ENCODE measurements at regions not wholly inside any gene's neighbourhood (a gene's known extent, or its start where the extent isn't known, plus 50 kb on each side); places are given as distances from the start of the nearest gene placed in this dataset.

DNA sequence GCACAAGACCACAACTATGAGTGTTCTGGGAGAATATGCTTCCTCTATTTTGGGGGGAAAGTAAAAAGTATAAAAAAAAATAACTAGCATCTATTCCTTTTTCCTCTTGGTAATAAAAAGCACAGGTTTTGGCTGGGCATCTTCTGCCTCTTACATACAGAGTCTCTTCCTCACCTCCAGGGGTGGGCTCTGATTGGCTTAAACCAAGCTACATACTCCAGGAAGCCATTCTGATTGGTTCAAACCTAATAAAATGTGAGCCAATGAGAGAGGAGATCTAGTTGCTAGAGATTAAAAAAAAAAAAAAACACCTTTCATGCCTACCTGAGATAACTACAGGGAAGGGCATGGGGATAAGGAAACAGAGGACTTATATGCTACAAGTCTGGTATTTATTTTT, 365.9 kb upstream of the ERCC4 start:
- DNase-seq: no peak

DNA sequence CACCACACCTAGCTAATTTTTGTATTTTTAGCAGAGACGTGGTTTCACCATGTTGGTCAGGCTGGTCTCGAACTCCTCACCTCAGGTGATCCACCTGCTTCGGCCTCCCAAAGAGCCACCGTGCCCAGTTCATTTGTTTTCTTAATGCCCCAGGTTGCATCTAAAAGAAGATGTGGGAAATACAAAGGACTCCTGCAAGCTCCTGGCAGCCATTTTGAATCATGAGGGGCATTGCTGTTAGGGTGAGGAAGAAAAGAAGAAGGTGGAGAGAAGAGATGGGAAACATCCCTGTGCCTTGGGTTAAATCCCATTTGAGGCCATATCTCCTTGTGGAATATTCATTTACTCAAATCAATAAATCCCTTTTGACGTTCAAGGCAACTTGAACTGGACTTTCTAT, 365.3 kb upstream of the ERCC4 start:
- DNase-seq: no peak

DNA sequence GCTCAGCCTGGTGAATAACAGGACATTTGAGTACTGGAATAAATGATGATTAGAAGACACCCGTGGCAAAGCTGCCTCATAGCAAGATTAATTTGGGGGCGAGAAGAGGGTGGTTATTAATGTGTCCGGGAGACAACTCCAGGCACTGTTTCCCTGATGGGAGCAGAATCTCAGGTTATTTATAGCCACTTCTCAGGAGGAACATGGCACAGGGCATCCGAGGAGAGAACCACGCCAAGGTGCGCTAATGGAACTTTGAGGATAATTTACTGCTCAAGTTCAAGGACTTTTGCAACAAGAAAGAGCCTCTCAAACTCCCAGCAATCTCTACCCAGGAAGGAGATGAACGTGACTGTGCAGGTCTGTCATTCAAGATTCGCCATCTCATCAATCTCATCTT, 362.5 kb upstream of the ERCC4 start:
- no peak for DNase-seq

DNA sequence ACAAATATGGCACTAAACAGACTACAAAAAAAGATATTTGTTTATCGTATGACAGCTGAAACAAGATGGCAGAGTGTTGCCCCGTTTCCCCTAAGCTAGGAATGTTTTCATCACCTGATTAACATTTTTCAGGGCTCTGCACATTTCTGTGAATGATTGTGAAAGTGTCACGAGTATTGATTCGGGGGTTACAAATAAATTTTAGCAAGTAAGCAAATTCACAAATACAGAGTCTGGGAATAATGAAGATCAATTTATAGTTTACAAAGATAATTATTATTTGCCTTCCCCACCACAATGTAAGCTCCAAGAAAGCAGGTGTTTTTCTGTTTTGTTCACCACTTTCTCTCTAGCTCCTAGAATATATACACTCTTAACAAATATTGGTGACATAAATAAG, 361.2 kb upstream of the ERCC4 start:
- DNase-seq: no peak

DNA sequence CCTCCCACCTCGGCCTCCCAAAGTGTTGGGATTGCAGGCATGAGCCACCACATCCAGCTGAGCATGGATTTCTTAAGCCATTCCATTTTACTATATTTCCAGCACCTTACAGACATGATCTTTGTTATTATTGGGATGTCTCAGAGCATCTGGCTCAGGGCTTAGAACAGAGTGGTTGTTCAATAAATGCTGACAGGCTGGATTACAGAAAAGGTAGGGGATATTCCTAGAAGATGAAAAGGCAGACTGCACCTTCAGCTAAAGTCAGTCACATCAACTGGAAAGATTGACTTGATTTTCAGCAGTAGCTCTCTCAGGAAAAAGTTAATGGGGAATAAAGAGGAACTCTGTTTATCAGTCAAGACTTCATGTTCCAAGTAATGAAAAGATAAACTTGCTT, 360.3 kb upstream of the ERCC4 start:
- DNase-seq: no peak

DNA sequence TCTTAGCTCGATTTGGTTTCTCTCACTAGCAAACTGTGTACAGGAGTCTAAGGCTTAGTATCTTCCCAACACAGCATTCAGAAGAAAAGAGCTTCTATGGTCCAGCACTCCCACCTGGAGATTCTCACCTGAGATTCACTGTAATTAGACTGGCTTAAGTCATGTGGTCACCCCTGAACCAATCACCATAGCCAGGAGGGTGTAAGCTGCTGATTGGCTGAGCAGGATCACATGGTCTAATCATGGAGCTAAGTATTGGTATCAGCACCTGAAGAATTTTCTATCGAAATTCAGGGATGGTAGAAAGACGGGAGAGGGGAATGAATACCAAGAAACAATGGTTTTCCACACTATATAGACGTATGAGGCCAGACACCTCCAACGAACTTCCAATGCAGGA, 359.8 kb upstream of the ERCC4 start:
- no peak for DNase-seq

DNA sequence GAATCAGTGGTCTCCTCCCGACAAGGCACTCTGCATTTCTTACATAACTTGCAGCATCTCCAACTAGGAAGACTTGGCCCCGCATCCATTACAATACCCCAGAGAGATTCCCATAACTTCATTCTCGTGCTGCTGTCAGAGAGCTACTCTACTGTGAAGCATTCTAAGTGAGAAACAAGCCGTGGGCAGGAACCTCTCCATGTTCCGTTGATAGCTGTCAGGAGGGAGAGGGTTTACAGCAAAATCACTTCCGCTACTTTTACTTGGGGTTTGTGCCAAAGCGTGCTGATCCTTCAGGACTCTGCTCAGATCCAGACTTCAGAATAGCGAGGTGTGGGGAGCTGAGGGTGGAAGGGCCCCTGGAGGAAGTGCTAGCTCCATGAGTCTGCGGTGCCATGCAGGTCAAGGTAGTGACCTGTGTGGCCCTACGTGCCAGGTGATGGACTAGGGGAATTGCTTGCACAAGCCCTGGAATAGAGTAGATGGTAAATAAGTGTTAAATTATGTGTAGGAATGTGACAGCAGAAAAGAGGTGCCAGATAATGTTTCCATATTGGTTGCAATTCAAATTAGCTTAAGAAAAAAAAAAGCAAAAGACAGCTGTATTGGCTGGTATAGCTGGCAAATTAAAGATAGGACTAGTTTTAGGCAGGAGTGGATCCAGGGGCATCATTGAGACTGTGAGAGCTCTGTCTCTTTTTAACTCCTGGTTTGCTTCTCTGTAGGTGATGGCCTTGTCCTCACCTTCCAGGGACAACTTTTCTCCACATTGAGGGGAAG, 358.5 kb upstream of the ERCC4 start:
- no peak for DNase-seq

DNA sequence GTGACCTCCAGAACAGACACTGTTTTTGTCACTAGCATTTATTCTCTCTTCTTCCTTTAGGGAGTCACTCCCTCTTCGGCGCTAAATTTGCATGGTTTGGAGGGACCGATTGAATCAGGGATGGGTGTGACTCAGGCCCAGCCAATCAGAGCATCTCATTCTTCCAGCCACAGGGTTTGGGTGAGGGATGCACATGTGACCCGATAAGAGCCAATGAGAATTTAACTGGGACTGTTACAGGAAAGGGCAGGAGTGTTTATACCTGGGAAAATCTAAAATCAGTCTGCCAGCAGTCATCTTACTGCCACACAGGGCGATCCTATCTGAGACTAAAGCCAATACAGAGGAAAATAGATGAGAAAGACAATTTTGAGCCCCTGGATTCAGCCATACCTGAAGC, 351.2 kb upstream of the ERCC4 start:
- DNase-seq: no peak

DNA sequence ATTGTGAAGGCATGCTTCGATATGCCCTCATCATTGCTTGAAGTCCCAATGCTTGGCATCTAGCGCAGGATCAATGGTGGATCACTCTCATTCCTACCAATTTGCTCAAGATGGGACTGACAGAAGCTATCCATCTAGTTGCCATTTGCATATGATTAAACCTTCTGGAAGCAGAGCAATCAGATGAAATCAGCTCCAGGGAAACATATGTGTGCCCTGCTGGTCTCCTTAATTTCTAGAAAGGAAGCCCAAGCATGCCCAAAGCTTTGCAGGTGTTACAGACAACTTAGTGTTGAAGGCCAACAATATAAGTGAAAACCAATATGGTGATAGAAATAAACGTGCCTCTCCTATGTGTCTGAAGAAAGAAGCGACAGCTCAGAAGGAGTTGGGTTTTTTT, 350.0 kb upstream of the ERCC4 start:
- no peak for DNase-seq

DNA sequence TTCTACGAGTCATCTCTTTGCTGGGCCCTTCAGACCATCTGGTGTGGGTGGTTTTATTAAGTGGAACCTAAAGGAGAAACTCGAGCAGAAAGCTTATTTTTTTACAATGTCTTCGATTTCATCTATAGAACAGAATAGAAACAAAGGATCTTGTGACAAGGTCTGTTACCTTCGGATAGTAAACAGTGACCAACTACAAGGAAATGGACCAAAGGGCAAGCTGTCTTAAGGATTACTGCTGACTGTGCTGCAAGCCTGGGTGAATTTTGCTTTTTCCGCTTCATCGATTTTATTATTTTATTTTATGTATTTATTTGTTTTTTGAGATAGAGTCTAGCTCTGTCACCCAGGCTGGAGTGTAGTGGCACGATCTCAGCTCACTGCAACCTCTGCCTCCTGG, 348.9 kb upstream of the ERCC4 start:
- DNase-seq: no peak

DNA sequence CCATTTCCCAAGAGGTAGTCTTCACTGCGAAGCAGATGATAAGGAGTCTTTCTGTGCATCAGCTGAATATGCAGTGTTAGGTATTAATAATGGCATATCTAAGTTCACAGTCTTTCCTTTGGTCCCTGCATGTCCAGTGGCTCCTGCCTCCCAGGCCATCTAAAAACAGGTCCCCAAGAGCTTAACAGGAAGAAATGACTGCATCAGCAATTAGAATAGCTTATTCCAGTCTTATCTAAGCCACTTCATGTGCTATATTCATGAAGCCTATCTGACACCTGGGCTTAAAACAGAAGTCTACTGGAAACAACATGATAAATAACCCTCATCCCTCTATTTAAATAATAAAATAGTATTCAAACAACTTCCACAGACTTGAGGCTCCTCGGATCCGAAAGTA, 346.1 kb upstream of the ERCC4 start:
- DNase-seq: no peak

DNA sequence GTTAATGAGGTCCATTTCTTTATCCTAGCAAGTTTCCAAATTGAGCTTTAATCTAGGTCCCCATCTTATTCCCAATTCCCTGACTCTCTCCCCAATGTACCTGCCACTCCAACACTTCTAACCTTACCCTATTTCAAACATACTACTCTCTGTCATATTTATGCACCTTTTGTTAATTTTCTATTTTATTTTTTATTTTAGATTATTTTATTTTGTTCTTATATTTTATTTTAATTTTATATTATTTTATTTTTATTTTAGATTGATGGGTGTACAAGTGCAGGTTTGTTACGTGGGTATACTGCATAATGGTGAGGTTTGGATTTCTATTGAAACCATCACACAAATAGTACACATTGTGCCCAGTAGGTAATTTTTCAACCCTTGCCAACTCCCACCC, 333.9 kb upstream of the ERCC4 start:
- no peak for DNase-seq

DNA sequence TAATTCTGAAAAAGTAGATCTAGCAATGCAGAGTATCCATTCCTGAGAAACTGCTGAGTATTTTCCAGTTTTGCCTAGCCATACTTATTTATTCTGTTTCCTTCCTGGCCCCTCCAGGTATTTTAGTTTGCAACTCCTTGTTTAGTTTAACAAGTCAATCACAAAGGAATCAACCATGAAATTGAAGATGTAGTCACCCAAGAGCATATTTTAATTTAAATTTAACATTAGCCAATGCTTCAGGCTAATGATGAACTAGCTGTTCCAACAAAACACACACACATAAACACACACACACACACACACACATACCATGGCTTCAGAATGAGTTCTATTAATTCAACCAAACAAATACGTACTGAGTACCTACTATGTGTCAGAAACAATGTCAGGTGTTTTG, 332.8 kb upstream of the ERCC4 start:
- DNase-seq: no peak

DNA sequence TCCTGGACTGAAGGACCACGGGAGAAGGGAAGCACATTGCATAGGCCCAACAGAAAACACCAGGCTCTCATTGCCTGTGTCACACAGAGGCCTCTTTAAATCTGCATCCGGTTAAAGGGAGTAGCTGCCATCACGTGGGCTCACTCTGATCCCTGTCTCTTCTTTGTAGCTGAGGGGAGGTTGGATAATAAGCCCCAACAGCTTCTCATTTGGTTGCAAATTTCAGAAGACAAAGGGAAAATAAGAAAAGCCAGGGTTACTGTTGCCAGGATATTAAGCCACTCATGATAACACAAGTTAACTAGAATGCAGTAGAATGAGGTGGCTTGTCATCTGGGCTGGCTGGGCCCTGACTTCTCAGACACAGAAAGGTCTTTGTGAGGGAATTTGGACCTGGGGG, 325.1 kb upstream of the ERCC4 start:
- DNase-seq: no peak

DNA sequence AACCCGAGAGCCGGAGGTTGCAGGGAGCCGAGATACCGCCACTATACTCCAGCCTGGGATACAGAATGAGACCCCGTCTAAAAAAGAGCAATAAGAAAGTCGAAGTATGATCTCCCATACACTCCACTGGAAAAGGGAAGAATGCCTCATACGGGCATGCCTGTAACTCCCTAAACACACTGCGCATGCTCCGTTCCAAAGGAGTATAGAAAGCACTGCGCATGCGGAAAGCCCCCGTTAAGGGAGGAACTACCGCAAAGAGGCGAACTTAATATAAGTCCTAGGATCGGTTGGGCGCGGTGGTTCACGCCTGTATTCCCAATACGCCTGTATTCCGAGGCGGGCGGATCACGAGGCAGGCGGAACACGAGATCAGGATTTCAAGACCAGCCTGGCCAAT, 313.1 kb upstream of the ERCC4 start:
- DNase-seq: no peak

DNA sequence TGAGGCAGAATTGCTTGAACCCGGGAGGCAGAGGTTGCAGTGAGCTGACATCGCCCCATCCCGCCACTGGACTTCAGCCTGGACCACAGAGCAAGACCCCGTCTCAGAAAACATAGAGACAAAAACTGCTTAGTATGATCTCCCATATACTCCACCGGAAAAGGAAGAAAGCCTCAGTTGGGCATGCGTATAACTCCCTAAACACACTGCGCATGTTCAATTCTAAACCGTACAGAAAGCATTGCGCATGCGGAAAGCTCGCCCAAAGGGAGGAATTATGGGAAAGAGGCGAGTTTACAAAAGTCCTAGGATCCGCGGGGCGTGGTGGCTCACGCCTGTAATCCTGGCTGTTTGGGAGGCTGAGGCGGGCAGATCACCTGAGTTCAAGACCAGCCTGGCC, 312.7 kb upstream of the ERCC4 start:
- DNase-seq: no peak

DNA sequence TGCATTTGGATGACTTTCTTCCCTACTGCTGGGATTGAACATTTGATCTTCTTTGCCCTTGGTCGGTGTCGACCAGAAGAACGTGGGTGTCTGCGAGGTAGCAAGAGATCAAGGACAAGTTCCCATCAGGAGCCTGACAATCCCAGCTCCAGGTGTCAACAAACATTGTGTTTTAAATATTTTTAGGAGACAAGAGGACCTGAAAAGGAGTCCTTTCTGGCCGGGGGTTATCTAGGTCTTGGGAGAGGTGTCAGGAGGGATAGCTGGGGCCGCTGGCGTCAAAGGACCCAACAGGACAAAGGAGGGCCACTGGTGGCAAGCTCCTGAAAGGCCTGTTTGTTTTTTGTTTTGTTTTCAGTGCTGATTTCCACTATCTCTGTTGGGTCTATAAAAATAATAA, 308.4 kb upstream of the ERCC4 start:
- DNase-seq: no peak

DNA sequence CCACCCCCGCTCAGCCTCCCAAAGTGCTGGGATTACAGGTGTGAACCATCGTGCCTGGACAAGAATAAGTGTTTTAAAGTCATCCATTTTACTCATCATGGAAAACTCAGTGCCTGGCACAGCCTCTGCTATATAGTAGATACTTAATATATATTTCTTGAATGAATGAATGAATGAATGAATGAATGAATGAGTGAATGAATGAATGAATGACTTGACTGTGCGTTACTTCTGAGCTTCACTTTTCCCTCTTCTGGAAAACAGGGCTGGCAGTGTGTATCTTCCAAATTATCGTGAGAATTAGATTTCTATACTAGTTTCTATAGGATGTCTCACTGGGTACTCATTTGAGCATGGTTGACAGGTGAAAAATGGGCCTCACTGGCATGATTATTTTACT, 307.3 kb upstream of the ERCC4 start:
- DNase-seq: no peak

DNA sequence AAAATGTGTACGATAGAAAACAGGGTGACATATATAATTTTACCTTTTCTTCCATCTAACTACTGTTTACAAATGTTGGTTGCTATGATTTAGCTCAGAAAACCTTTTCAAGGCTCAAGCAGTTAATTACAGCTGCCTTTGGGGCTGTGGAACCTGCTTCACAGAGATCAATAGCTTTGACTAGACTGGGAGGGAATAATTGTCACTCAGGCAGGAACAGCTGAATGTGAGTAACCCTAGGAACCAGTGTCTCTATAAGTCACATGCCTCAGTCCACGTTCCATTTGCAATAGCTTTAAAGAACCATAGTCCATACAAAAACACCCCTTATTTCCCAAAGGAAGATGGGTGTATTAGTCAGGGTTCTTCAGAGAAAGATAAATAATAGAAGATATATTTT, 306.8 kb upstream of the ERCC4 start:
- DNase-seq: no peak

DNA sequence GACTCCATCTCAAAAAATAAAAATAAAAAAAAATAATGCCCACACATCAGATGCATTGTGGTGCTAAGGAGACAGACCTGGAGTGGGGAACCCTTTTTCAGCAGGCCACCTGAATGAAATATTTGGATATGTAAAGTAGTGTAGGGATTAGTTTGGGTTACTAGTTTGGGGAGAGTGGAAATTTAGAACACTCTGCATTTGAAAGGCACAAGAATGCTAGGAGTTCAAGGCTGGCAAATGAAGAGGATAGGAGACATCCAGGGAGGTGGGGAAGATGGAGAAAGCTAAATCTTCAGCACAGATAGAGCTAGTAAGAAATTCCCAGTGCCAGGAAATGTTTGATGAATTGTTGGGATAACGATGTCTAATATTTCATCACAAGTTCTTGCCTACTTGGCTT, 298.3 kb upstream of the ERCC4 start:
- DNase-seq: no peak

DNA sequence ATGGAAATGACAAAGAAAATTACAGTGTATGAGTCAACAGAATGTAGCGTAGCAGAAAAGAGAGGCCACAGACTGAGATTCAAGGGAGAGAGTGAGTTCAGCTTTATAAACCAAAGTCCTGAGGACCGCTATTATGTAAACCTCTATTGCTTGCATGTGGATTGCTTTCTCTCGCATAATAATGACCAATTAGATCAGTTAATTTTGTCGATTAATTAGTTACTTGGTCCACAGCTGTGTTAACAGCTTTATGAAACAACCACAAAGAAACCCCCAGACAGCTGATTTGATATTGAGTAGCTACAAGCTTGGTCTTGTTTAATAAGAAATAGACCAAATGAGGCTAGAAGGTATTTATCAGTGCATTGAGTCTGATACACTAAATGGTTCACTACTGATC, 291.8 kb upstream of the ERCC4 start:
- DNase-seq: no peak

DNA sequence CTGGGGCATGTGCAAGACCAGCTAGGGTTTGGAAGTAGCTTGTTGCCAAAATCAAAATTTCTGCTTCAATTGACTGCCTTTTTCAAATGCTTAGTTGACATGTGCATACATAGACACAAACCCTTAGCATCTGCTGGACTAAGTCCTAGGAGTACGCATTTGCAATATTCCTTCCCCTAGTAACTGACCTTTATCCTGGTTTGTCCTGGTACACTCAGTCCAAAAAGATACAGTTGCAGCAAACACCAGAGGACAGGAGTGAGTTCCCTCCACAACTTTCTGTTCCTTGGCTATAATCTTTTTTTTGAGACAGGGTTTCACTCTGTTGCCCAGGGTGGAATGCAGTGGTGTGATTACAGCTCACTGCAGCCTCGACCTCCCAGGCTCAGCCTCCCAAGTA, 290.2 kb upstream of the ERCC4 start:
- no peak for DNase-seq

DNA sequence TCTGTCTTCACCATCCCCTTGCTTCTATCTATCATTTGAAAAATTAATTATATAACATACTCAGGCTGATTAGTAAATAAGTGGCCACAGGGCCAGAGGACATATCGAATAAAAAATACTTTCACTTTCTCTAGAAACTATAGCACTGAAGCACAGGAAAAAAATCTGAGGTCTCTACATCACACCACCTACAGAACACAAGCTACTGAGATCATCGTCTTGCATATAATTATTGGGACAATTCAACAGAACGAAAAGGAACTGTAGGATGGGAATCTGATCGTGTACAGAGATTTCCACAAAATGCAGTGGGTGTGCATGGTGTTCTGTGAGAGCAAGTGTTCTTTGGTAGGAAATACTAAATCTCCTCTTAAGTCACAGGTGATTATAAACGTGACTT, 289.6 kb upstream of the ERCC4 start:
- no peak for DNase-seq

DNA sequence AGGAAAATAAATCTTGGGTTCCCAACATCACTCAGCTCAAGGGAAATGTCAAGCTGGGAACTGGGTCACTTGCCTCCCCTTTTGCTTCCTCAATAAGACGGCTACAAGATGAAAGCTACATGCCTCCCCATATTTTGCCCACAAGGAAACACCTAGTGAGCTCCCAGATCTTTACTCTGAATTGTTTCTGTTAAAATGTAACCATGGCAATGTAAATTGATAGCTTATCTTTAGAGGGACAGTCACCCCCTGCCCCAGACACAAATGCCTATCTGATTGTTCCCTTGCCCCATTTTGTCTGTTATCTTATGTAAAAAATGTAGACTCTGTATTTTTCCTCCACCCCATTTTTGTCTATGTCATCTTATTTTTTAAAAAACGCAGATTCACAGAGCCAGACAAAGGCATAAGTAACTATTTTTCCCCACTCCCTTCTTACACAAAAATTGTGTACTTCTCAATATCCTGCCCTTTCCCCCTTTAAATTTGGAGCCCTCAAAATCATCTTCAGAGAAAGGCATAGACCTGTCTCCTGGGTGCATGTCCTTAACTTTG, 288.7 kb upstream of the ERCC4 start:
- no peak for DNase-seq

DNA sequence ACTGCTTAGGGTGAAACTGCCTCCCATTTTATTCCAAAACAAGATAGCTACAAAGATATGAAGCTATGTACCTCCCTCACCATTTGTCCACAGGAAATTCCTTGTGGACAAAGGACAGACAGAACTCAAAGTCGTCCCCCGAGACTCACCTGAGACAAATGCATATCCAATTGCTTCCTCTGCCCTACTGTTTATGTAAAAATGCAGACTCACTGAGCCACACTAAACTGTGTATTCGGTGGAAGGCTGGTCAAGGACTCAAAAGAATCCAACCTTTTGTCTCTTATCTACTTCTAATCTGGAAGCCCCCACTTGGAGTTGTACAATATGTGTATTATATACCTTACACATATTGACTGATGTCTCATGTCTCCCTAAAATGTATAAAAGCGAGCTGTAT, 288.0 kb upstream of the ERCC4 start:
- no peak for DNase-seq

Data from NCI-H1436 treated with DMSO at 0.1 percent for 48 hours (cell line).